NCI-H2171 treated with DMSO at 0.1 percent for 48 hours (cell line): ENCODE measurements at regions not wholly inside any gene's neighbourhood (a gene's known extent, or its start where the extent isn't known, plus 50 kb on each side); places are given as distances from the start of the nearest gene placed in this dataset.

Experiments used
- DNase-seq: peaks from one replicate; lab custom pipeline; 2025; lab: John Stamatoyannopoulos, UW

GRCh38 chr3:43950775-43951174 is 260.0 kb downstream of the ABHD5 start:
- no peak for DNase-seq

- no peak for DNase-seq
Observed at GRCh38 chr3:43951813-43952212, 261.1 kb downstream of the ABHD5 start.

GRCh38 chr3:43953380-43953779 is 262.6 kb downstream of the ABHD5 start:
- no peak for DNase-seq

GRCh38 chr3:43953814-43954692 is 263.3 kb downstream of the ABHD5 start:
- no peak for DNase-seq

- no peak for DNase-seq
Observed at GRCh38 chr3:43956945-43957344, 266.2 kb downstream of the ABHD5 start.

- DNase-seq = no peak
Observed at GRCh38 chr3:43957553-43957952, 266.8 kb downstream of the ABHD5 start.

GRCh38 chr3:43958005-43958770 is 267.4 kb downstream of the ABHD5 start:
- DNase-seq = no peak

GRCh38 chr3:43958973-43959372 is 268.2 kb downstream of the ABHD5 start:
- no peak for DNase-seq

GRCh38 chr3:43959498-43960447 is 269.0 kb downstream of the ABHD5 start:
- DNase-seq = peak; percentile 81

GRCh38 chr3:43960448-43960840 is 269.7 kb downstream of the ABHD5 start:
- DNase-seq = peak; percentile 70

- no peak for DNase-seq
Observed at GRCh38 chr3:43962043-43962442, 271.3 kb downstream of the ABHD5 start.

GRCh38 chr3:43963208-43963607 is 272.5 kb downstream of the ABHD5 start:
- DNase-seq = no peak

GRCh38 chr3:43964640-43965039 is 273.9 kb downstream of the ABHD5 start:
- no peak for DNase-seq

GRCh38 chr3:43965656-43966055 is 274.9 kb downstream of the ABHD5 start:
- DNase-seq = no peak

- no peak for DNase-seq
Observed at GRCh38 chr3:43966126-43966525, 275.4 kb downstream of the ABHD5 start.

GRCh38 chr3:43966530-43966929 is 275.2 kb upstream of the TOPAZ1 start:
- no peak for DNase-seq

GRCh38 chr3:43968465-43968864 is 273.2 kb upstream of the TOPAZ1 start:
- no peak for DNase-seq

GRCh38 chr3:43969944-43970343 is 271.7 kb upstream of the TOPAZ1 start:
- DNase-seq = no peak

GRCh38 chr3:43970351-43970750 is 271.3 kb upstream of the TOPAZ1 start:
- DNase-seq = no peak

- DNase-seq = no peak
Observed at GRCh38 chr3:43970920-43971319, 270.8 kb upstream of the TOPAZ1 start.

GRCh38 chr3:43971486-43971885 is 270.2 kb upstream of the TOPAZ1 start:
- no peak for DNase-seq

- no peak for DNase-seq
Observed at GRCh38 chr3:43978708-43979107, 263.0 kb upstream of the TOPAZ1 start.
